HG03280 (cell line): ENCODE measurements at regions not wholly inside any gene's neighbourhood (a gene's known extent, or its start where the extent isn't known, plus 50 kb on each side); places are given as distances from the start of the nearest gene placed in this dataset.

ENCODE experiments used
- ATAC-seq: cut with Tn5 transposase; IDR thresholded peaks from one replicate; pipeline ENCODE4 v1.9.1; 2021; ENCODE audit warnings: mild to moderate bottlenecking, moderate library complexity; ENCODE audit not compliant: unreplicated experiment

GRCh38 chr13:78719367-78719766, 60.4 kb upstream of the OBI1 start:
- no peak for ATAC-seq

- no peak for ATAC-seq
Observed at GRCh38 chr13:78714717-78715116, 55.8 kb upstream of the OBI1 start.

- ATAC-seq, result no peak
Observed at GRCh38 chr13:78712831-78713230, 53.9 kb upstream of the OBI1 start.

GRCh38 chr13:78709028-78709427, 50.1 kb upstream of the OBI1 start:
- no peak for ATAC-seq
